IMR-90 (cell line): ENCODE measurements at regions not wholly inside any gene's neighbourhood (a gene's known extent, or its start where the extent isn't known, plus 50 kb on each side); places are given as distances from the start of the nearest gene placed in this dataset.

Experiments
- ATAC-seq: fragments of 200-7000 bp; cut with Tn5 transposase; 2 replicates; pipeline ENCODE4 v1.9.1; 2020; ENCODE audit warnings: low read depth, mild to moderate bottlenecking, moderate library complexity
- BruUV-seq: library from RNA; stranded (reverse); fragments of 400-500 nt; replicated peaks from 2 replicates; lab custom pipeline; 2021; lab: Mats Ljungman, UMichigan
- CTCF ChIA-PET: fragments of 300-600 bp; formaldehyde crosslinking; extraction: SDS; loops from one replicate; lab custom pipeline; 2021; ENCODE audit warnings: antibody characterized with exemption; lab: Yijun Ruan, JAX
- POLR2A ChIA-PET: fragments of 300-600 bp; sonication (Branson Sonifier 250); formaldehyde crosslinking; loops from one replicate; lab custom pipeline; 2022; ENCODE audit warnings: antibody characterized with exemption; ENCODE audit not compliant: unreplicated experiment; lab: Charles Lee
- DNase-seq: peaks from one replicate; pipeline ENCODE4 v3.0.0; 2013
- H2AFZ ChIP-seq: replicated peaks from 2 replicates; pipeline ENCODE3; 2013; ENCODE audit warnings: low read length, mild to moderate bottlenecking; ENCODE audit not compliant: poor library complexity
- H2AK5ac ChIP-seq: 2 replicates; pipeline ENCODE4 v1.6.1; 2013; ENCODE audit warnings: low read depth, low read length, inconsistent platforms
- H2AK9ac ChIP-seq: replicated peaks from 2 replicates; pipeline ENCODE3; 2013; ENCODE audit warnings: mild to moderate bottlenecking, low read depth, low read length, moderate library complexity; ENCODE audit not compliant: poor library complexity
- H2BK120ac ChIP-seq: 2 replicates; pipeline ENCODE4 v1.6.1; 2013; ENCODE audit warnings: low read depth, low read length, inconsistent platforms
- H2BK15ac ChIP-seq: 3 replicates; pipeline ENCODE4 v1.6.1; 2013; ENCODE audit warnings: low read depth, low read length, inconsistent platforms
- H2BK20ac ChIP-seq: 2 replicates; pipeline ENCODE4 v1.6.1; 2013; ENCODE audit warnings: low read depth, mild to moderate bottlenecking, inconsistent platforms, low read length, moderate library complexity
- H2BK5ac ChIP-seq: 2 replicates; pipeline ENCODE4 v1.6.1; 2013; ENCODE audit warnings: mild to moderate bottlenecking, low read depth, low read length, inconsistent platforms; ENCODE audit not compliant: poor library complexity, severe bottlenecking
- H3K14ac ChIP-seq: replicated peaks from 2 replicates; pipeline ENCODE4 v1.6.1; 2013; ENCODE audit warnings: low read depth, low read length, inconsistent platforms
- H3K18ac ChIP-seq: 2 replicates; pipeline ENCODE4 v1.6.1; 2013; ENCODE audit warnings: low read depth, low read length, control low read depth
- H3K23ac ChIP-seq: 2 replicates; pipeline ENCODE4 v1.6.1; 2013; ENCODE audit warnings: low read depth, low read length, inconsistent platforms
- H3K27ac ChIP-seq: 2 replicates; pipeline ENCODE4 v1.5.1; 2013; ENCODE audit warnings: mild to moderate bottlenecking, control low read depth, low read length; ENCODE audit not compliant: insufficient read depth
- H3K27me3 ChIP-seq: 2 replicates; pipeline ENCODE4 v1.6.1; 2013; ENCODE audit warnings: low read length; ENCODE audit not compliant: control insufficient read depth, insufficient read depth
- H3K36me3 ChIP-seq: 2 replicates; pipeline ENCODE4 v1.6.1; 2013; ENCODE audit warnings: low read length, mixed read lengths; ENCODE audit not compliant: control insufficient read depth, insufficient read depth
- H3K4ac ChIP-seq: 2 replicates; pipeline ENCODE4 v1.6.1; 2013; ENCODE audit warnings: low read depth, low read length, inconsistent platforms
- H3K4me1 ChIP-seq: 2 replicates; pipeline ENCODE4 v1.6.1; 2013; ENCODE audit warnings: low read length, mixed read lengths; ENCODE audit not compliant: control insufficient read depth, insufficient read depth
- H3K4me2 ChIP-seq: 2 replicates; pipeline ENCODE4 v1.6.1; 2013; ENCODE audit warnings: low read depth, mild to moderate bottlenecking, control low read depth, low read length, moderate library complexity
- H3K4me3 ChIP-seq: 2 replicates; pipeline ENCODE4 v1.5.1; 2013; ENCODE audit warnings: low read depth, mild to moderate bottlenecking, control low read depth, low read length, moderate library complexity; ENCODE audit not compliant: insufficient read depth
- H3K56ac ChIP-seq: 2 replicates; pipeline ENCODE4 v1.6.1; 2013; ENCODE audit warnings: low read length, inconsistent platforms; ENCODE audit not compliant: insufficient read depth; ENCODE audit errors: extremely low read depth
- H3K79me1 ChIP-seq, 2 experiments: 2 replicates each; pipeline ENCODE4 v1.6.1; 2013; ENCODE audit warnings: low read length in 2 of 2, inconsistent platforms in 1 of 2, low read depth in 1 of 2
- H3K9ac ChIP-seq: 2 replicates; pipeline ENCODE4 v1.6.1; 2013; ENCODE audit warnings: low read depth, low read length, control low read depth
- H3K9me1 ChIP-seq: 2 replicates; pipeline ENCODE4 v1.6.1; 2013; ENCODE audit warnings: low read length, inconsistent platforms; ENCODE audit not compliant: insufficient read depth
- H3K9me3 ChIP-seq: 2 replicates; pipeline ENCODE4 v1.6.1; 2013; ENCODE audit warnings: low read length; ENCODE audit not compliant: control insufficient read depth, insufficient read depth
- H4K20me1 ChIP-seq: 2 replicates; pipeline ENCODE4 v1.6.1; 2013; ENCODE audit warnings: low read length, inconsistent platforms; ENCODE audit not compliant: insufficient read depth
- H4K5ac ChIP-seq: 2 replicates; pipeline ENCODE4 v1.6.1; 2013; ENCODE audit warnings: mild to moderate bottlenecking, low read depth, low read length, control low read depth
- H4K8ac ChIP-seq, 2 experiments: 2 replicates each; pipeline ENCODE4 v1.6.1; 2013; ENCODE audit warnings: low read depth in 2 of 2, low read length in 2 of 2, control low read depth in 1 of 2, inconsistent platforms in 1 of 2
- H4K91ac ChIP-seq: 2 replicates; pipeline ENCODE4 v1.6.1; 2013; ENCODE audit warnings: low read depth, low read length, inconsistent platforms; ENCODE audit not compliant: insufficient read depth
- BHLHE40 ChIP-seq: fragments of 150-350 bp; IDR thresholded peaks from 2 replicates; pipeline ENCODE4 v1.6.1; 2016; ENCODE audit warnings: mild to moderate bottlenecking, low read depth, low read length
- CEBPB ChIP-seq: IDR thresholded peaks from 2 replicates; pipeline ENCODE4 v1.6.1; 2012; ENCODE audit warnings: low read depth, low read length, improper control_type of control experiment
- CHD1 ChIP-seq: IDR thresholded peaks from 2 replicates; pipeline ENCODE4 v1.6.1; 2012; ENCODE audit warnings: low read depth, low read length, improper control_type of control experiment
- ELK1 ChIP-seq: fragments of 150-350 bp; IDR thresholded peaks from 2 replicates; pipeline ENCODE4 v1.6.1; 2016; ENCODE audit warnings: low read depth, mild to moderate bottlenecking, low read length, moderate library complexity, borderline replicate concordance
- FOS ChIP-seq: fragments of 150-350 bp; IDR thresholded peaks from 2 replicates; pipeline ENCODE4 v1.6.1; 2016; ENCODE audit warnings: low read depth, low read length
- MAFK ChIP-seq: IDR thresholded peaks from 2 replicates; pipeline ENCODE4 v1.6.1; 2012; ENCODE audit warnings: low read depth, low read length, improper control_type of control experiment
- MAZ ChIP-seq: IDR thresholded peaks from 2 replicates; pipeline ENCODE4 v1.6.1; 2012; ENCODE audit warnings: low read depth, mild to moderate bottlenecking, low read length, improper control_type of control experiment, moderate library complexity, borderline replicate concordance
- MXI1 ChIP-seq: IDR thresholded peaks from 2 replicates; pipeline ENCODE4 v1.6.1; 2012; ENCODE audit warnings: low read depth, mild to moderate bottlenecking, low read length, moderate library complexity, borderline replicate concordance
- POLR2A ChIP-seq: IDR thresholded peaks from 2 replicates; pipeline ENCODE4 v1.6.1; 2012; ENCODE audit warnings: mild to moderate bottlenecking, low read depth, low read length
- RAD21 ChIP-seq: IDR thresholded peaks from 2 replicates; pipeline ENCODE4 v1.6.1; 2012; ENCODE audit warnings: low read length, improper control_type of control experiment
- RCOR1 ChIP-seq: IDR thresholded peaks from 2 replicates; pipeline ENCODE4 v1.6.1; 2012; ENCODE audit warnings: mild to moderate bottlenecking, low read length, improper control_type of control experiment; ENCODE audit not compliant: insufficient replicate concordance
- RFX5 ChIP-seq: IDR thresholded peaks from 2 replicates; pipeline ENCODE4 v1.8.0; 2012; ENCODE audit warnings: low read depth, mild to moderate bottlenecking, low read length, moderate library complexity
- SMC3 ChIP-seq: fragments of 150-350 bp; IDR thresholded peaks from 2 replicates; pipeline ENCODE4 v1.6.1; 2016; ENCODE audit warnings: low read depth, mild to moderate bottlenecking, antibody characterized with exemption, low read length, moderate library complexity
- WGBS, 2 experiments: methylation state at CpG; one replicate each; pipeline versions ENCODE4 v1.1.5 to v1.1.7; 2013; ENCODE audit warnings: missing lambda C conversion rate in 2 of 2; ENCODE audit not compliant: insufficient read length in 1 of 2; ENCODE audit errors: extremely low coverage in 2 of 2; 5-methylcytosine and 5-hydroxymethylcytosine counted together
- dilution Hi-C: fragments of 300-500 bp; cut with HindIII; formaldehyde crosslinking; loops from one replicate; pipeline ENCODE4 v1.14.3; 2018; ENCODE audit warnings: low sequenced_read_pairs; ENCODE audit not compliant: unreplicated experiment
- in situ Hi-C: fragments of 300-500 bp; cut with MboI; formaldehyde crosslinking; loops from 3 replicates; pipeline ENCODE4 v1.14.3; 2019; ENCODE audit warnings: low sequenced_read_pairs, inconsistent platforms, mixed read lengths
- intact Hi-C: fragments of 100-400 bp; cut with micrococcal nuclease; formaldehyde crosslinking; loops from 2 replicates; pipeline ENCODE4 v1.10.0; 2022
- TF ChIP-seq, protein P1 (sequence below): conservative IDR thresholded peaks from 2 replicates; pipeline ENCODE4 v1.5.1; 2012; ENCODE audit warnings: mild to moderate bottlenecking, low read depth, low read length, improper control_type of control experiment
- TF ChIP-seq, protein P2 (sequence below): fragments of 150-350 bp; IDR thresholded peaks from 2 replicates; pipeline ENCODE4 v1.6.1; 2017; ENCODE audit warnings: mild to moderate bottlenecking, antibody characterized with exemption, low read length, low read depth

- H4K8ac ChIP-seq = no peak overlapping the region
- no peak overlapping the region for H2BK15ac ChIP-seq
- H3K56ac ChIP-seq = no peak overlapping the region
- H3K9me3 ChIP-seq = no peaks in the 10 kb centered on the region
- H3K36me3 ChIP-seq = no peaks in the 10 kb centered on the region
- no peak overlapping the region for H3K14ac ChIP-seq
- dilution Hi-C loops (no loop called here), in situ Hi-C loops (no loop called here), intact Hi-C loops (no loop called here)
- no peak overlapping the region for H3K27ac ChIP-seq
- no peaks in the 10 kb centered on the region for H3K4me1 ChIP-seq
- no peak overlapping the region for H3K4me2 ChIP-seq
- no peak overlapping the region for H3K4ac ChIP-seq
- H3K23ac ChIP-seq = no peak overlapping the region
- peaks cover 1% of the 10 kb centered on the region; the same call in 1 of the 2 replicates for H3K27me3 ChIP-seq
- H3K18ac ChIP-seq = no peak overlapping the region
- BruUV-seq = no TSS peak
- ATAC-seq (no peak), DNase-seq (no peak)
- no peak overlapping the region for H4K5ac ChIP-seq
- H4K91ac ChIP-seq = no peak overlapping the region
- no CpG with 5 or more reads among the region's 3 CpGs for WGBS, 2 experiments
- no peak overlapping the region for H3K4me3 ChIP-seq
- no peaks in the 10 kb centered on the region for H4K20me1 ChIP-seq
- no peak overlapping the region for H2AFZ ChIP-seq
- ChIA-PET CTCF (interaction anchor here (0.8 kb wide), 1 partner anchor 13 kb away, joined by 3 read pairs; no protein-coding TSS in a partner anchor), POLR2A (no interaction called here)
- H2AK5ac ChIP-seq = no peak overlapping the region
- TF ChIP-seq POLR2A (no peak), CEBPB (no peak), RAD21 (no peak), RCOR1 (no peak), SMC3 (no peak), MAZ (no peak), ELK1 (no peak), FOS (no peak), RFX5 (no peak), BHLHE40 (no peak), MAFK (no peak), MXI1 (no peak), CHD1 (no peak)
- TF ChIP-seq, protein P1, sequence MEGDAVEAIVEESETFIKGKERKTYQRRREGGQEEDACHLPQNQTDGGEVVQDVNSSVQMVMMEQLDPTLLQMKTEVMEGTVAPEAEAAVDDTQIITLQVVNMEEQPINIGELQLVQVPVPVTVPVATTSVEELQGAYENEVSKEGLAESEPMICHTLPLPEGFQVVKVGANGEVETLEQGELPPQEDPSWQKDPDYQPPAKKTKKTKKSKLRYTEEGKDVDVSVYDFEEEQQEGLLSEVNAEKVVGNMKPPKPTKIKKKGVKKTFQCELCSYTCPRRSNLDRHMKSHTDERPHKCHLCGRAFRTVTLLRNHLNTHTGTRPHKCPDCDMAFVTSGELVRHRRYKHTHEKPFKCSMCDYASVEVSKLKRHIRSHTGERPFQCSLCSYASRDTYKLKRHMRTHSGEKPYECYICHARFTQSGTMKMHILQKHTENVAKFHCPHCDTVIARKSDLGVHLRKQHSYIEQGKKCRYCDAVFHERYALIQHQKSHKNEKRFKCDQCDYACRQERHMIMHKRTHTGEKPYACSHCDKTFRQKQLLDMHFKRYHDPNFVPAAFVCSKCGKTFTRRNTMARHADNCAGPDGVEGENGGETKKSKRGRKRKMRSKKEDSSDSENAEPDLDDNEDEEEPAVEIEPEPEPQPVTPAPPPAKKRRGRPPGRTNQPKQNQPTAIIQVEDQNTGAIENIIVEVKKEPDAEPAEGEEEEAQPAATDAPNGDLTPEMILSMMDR = no peak
- TF ChIP-seq, protein P2, sequence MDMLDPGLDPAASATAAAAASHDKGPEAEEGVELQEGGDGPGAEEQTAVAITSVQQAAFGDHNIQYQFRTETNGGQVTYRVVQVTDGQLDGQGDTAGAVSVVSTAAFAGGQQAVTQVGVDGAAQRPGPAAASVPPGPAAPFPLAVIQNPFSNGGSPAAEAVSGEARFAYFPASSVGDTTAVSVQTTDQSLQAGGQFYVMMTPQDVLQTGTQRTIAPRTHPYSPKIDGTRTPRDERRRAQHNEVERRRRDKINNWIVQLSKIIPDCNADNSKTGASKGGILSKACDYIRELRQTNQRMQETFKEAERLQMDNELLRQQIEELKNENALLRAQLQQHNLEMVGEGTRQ = no peak
- no peak overlapping the region for H2BK20ac ChIP-seq
- no peak overlapping the region for H3K9ac ChIP-seq
- no peak overlapping the region for H2AK9ac ChIP-seq
- no peaks in the 10 kb centered on the region for H3K9me1 ChIP-seq
- H3K79me1 ChIP-seq = no peaks in the 10 kb centered on the region
- H2BK120ac ChIP-seq = no peak overlapping the region
- no peak overlapping the region for H2BK5ac ChIP-seq
These were observed 338.4 kb downstream of the ADAMTS20 start for GRCh38 chr12:43213608-43214007.
